NCI-H345 treated with DMSO at 0.1 percent for 48 hours (cell line): ENCODE measurements at regions not wholly inside any gene's neighbourhood (a gene's known extent, or its start where the extent isn't known, plus 50 kb on each side); places are given as distances from the start of the nearest gene placed in this dataset.
"Not testable (repeated sequence)": the region's sequence is repeated elsewhere in the genome, so short reads cannot be mapped to it uniquely, and the experiment has no call there.

Experiments
- DNase-seq: peaks from one replicate; lab custom pipeline; 2025; ENCODE audit not compliant: unreplicated experiment; lab: John Stamatoyannopoulos, UW

GRCh38 chr5:50501491-50502228, 60.6 kb upstream of the EMB start:
- no peak for DNase-seq

DNA sequence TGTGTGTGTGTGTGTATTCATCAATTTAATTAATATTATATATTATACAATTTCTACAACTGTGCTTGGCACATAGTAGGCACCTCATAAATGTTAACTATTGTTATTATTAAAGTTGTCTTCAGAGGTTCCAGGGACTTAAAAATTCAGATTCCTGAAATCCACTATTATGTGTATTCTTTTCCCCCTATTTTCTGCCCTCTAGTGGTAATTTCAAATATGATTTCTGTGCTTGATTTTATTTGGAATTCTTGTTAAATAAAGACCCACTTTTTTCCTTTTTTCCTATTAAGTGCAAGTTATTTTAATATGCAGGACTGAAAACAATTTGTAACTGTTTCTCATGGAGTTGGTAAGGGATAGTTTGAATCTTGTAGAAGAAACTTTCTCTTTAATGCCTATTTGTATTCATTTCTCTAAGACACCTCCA, 72.0 kb upstream of the EMB start:
- DNase-seq = not testable (repeated sequence)

GRCh38 chr5:50521060-50521459, 80.0 kb upstream of the EMB start:
- not testable (repeated sequence) for DNase-seq

GRCh38 chr5:50527514-50528060, 86.5 kb upstream of the EMB start:
- DNase-seq = peak; percentile 47

GRCh38 chr5:50535393-50535792, 94.3 kb upstream of the EMB start:
- no peak for DNase-seq

DNA sequence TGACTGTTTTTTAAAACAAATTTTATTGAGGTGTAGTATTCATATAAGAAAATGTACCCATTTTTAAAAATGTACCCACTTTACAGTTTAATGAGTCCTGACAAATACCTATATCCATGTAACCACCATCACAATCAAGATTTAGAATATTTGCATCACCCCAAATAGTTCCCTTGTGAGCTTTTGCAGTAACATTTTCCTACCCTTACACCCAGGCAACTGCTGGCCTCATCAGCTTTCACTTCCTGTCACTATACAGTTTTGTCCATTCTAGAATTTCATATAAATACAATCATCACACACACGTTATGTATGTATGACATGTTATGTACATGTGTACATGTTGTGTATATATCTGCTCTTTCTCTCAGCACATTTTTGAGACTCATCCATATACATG, 96.4 kb upstream of the EMB start:
- DNase-seq = not testable (repeated sequence)

GRCh38 chr5:50547303-50547702, 106.2 kb upstream of the EMB start:
- DNase-seq = no peak

GRCh38 chr5:50550267-50550666, 109.2 kb upstream of the EMB start:
- DNase-seq = no peak

DNA sequence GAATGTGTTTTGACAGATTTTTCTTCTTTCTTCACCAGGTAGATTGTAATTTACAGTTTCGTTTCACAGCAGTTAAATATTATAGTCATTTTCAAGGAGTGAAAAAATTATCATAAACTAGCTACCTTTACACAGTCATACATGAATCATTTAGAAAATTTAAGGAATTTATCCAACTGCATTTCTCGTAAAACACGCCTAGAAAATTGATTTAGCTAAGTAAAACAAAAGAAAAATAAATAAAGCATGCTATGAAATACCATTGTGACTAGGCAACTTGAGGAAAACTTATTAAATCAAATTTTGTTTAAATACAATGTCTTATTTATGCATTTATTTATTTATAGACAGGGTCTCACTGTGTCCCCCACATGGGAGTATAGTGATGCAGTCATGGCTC, 109.9 kb upstream of the EMB start:
- DNase-seq = no peak

DNA sequence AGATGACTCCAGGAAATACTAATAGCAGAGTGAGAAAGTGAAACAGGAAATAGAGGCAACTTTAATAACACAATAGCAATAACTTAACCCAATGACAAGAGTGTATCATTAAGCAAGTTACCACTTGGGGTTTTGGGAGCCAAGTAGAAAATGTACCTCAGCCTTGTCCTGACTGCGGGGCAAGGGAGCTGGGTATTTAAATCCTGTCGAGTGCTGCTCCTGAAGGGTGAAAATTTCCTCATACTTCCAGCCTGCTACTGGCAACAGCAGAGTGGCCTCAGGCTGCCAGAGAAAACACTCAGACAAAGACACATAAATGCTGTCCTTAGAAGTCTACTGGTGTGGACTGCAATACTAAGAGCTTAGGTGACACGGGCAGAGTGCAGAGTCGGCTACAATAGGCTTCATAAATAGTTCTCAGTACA, 112.5 kb upstream of the EMB start:
- DNase-seq = no peak

GRCh38 chr5:50558640-50559039, 107.8 kb upstream of the PARP8 start:
- DNase-seq = not testable (repeated sequence)

DNA sequence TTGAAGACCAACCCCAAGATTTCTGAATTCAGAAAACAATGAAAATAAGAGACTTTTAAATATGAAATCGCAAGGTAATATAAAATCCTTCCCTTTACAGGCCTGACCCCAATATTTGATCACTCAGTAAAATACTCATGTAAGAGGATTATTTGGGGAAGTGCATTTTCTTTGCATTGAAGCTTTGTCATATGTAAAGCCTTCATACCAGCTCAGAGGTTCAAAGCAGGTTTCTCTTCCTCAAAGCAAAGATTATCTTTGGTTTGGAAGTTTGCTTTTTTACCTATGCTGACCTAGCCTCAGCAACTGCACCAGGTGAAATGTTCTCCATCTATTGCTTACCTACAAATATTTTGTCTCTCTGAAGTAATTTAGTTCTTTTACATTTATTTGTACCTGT, 106.5 kb upstream of the PARP8 start:
- DNase-seq = no peak

DNA sequence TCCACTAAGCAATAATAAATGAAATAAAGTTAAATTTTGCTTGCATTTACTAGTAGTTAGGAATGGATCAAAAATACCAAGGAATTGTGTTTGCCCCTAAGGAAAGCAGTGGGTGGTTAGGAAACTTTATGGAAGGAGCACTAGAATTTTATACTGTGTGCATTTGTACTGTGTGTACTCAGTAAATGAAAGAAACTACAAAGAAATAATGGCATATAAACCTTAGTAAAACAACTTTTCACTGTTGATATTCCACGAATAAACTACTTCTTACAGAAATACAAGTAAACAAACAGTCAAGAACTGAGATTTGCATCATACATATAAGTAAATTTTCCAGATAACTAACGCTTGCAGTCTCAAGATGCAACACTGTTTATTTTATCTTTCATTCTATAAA, 103.7 kb upstream of the PARP8 start:
- DNase-seq = no peak

- DNase-seq = no peak
These were observed 102.4 kb upstream of the PARP8 start for GRCh38 chr5:50564079-50564478.

DNA sequence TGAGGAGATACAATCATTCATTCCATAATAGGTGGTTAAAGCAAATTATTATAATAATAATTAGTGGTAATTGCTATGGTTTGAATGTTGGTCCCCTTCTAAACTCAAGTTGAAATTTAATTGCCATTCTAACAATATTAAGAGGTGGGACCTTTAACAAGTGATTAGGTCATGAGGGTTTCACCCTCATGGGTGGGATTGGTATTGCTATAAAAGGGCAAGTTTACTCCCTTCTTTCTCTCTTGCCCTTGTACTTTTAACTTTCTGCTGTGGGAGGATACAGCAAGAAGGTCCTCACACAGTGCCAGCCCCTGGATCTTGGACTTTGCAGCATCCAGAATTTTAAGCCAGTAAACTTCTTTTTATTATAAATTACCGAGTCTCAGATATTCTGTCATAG, 101.9 kb upstream of the PARP8 start:
- no peak for DNase-seq

- no peak for DNase-seq
These were observed 92.3 kb upstream of the PARP8 start for GRCh38 chr5:50574121-50574520.

DNA sequence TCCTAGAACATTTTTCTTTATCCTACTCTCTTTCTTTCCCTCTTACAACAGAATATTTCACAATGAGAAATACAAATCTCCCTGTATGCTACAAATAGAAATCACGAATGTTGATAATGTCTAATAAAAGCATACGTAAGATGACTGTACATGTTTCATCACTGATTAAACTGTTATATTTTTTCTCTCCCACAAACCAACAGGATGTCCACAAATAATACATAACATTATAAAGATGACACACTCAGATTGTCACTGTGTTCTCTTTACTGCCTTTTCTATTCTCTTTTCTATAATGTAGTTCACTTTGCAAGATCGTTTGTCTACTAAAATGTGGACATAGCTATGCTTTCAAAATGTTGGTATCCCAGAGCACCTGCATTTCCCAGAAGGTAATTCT, 90.7 kb upstream of the PARP8 start:
- DNase-seq = no peak

GRCh38 chr5:50576265-50576664, 90.2 kb upstream of the PARP8 start:
- peak; percentile 3 for DNase-seq

- DNase-seq = no peak
These were observed 89.7 kb upstream of the PARP8 start for GRCh38 chr5:50576686-50577256.

- DNase-seq = no peak
These were observed 85.9 kb upstream of the PARP8 start for GRCh38 chr5:50580506-50580905.

GRCh38 chr5:50581845-50582244, 84.6 kb upstream of the PARP8 start:
- not testable (repeated sequence) for DNase-seq

DNA sequence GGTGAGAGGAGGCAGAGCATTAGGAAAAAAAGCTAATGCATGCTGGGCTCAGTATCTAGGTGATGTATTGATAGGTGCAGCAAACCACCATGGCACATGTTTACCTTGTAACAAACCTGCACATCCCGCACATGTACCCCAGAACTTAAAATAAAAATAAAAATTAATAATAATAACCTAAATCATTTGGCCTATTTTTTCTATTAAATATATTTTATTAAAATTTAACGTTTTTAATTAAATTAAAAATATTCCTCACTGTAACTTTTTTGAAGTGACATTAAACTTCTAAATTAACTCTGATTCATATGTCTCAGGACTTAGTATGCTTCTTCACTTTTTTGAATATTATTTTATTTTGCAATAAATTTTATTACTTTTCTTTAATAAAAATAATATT, 83.7 kb upstream of the PARP8 start:
- no peak for DNase-seq

GRCh38 chr5:50583621-50584020, 82.8 kb upstream of the PARP8 start:
- DNase-seq = no peak
